Osteoblast (primary cell): ENCODE measurements at regions not wholly inside any gene's neighbourhood (a gene's known extent, or its start where the extent isn't known, plus 50 kb on each side); places are given as distances from the start of the nearest gene placed in this dataset.

Experiments used
- DNase-seq: peaks from one replicate; pipeline ENCODE4 v3.0.0; 2011; ENCODE audit warnings: low spot score, mixed read lengths; ENCODE audit not compliant: insufficient read length; ENCODE audit errors: missing footprints
- H2AFZ ChIP-seq: 2 replicates; pipeline ENCODE4 v1.6.0; 2011; ENCODE audit warnings: mild to moderate bottlenecking, low read length
- H3K27ac ChIP-seq: 2 replicates; pipeline ENCODE4 v1.5.1; 2011; ENCODE audit warnings: mild to moderate bottlenecking, low read depth, low read length, moderate library complexity
- H3K27me3 ChIP-seq: 2 replicates; pipeline ENCODE4 v1.6.0; 2012; ENCODE audit warnings: mild to moderate bottlenecking, control low read depth, inconsistent platforms, low read length, moderate library complexity; ENCODE audit not compliant: insufficient read depth
- H3K36me3 ChIP-seq: 2 replicates; pipeline ENCODE4 v1.5.1; 2011; ENCODE audit warnings: mild to moderate bottlenecking, low read length, control low read depth, moderate library complexity; ENCODE audit not compliant: insufficient read depth
- H3K4me1 ChIP-seq: 2 replicates; pipeline ENCODE4 v1.5.1; 2011; ENCODE audit warnings: mild to moderate bottlenecking, low read length, control low read depth, moderate library complexity; ENCODE audit not compliant: insufficient read depth
- H3K4me2 ChIP-seq: 2 replicates; pipeline ENCODE4 v1.6.0; 2011; ENCODE audit warnings: mild to moderate bottlenecking, low read length; ENCODE audit not compliant: insufficient read depth
- H3K4me3 ChIP-seq: fragments of 200-600 bp; sonication (generic); 3 replicates; pipeline ENCODE4 v1.5.1; 2012; ENCODE audit warnings: mild to moderate bottlenecking, low read length, inconsistent platforms; ENCODE audit not compliant: insufficient read depth
- H3K79me2 ChIP-seq: 2 replicates; pipeline ENCODE4 v1.6.0; 2012; ENCODE audit warnings: mild to moderate bottlenecking, low read length, control low read depth, inconsistent platforms; ENCODE audit not compliant: insufficient read depth
- H3K9me3 ChIP-seq: 2 replicates; pipeline ENCODE4 v1.5.1; 2011; ENCODE audit warnings: low read depth, low read length, control low read depth
- H4K20me1 ChIP-seq: 2 replicates; pipeline ENCODE4 v1.6.0; 2012; ENCODE audit warnings: mild to moderate bottlenecking, low read length, control low read depth; ENCODE audit not compliant: insufficient read depth
- CTCF ChIP-seq: IDR thresholded peaks from 2 replicates; pipeline ENCODE4 v1.5.1; 2011; ENCODE audit warnings: mild to moderate bottlenecking, low read depth, low read length, moderate library complexity; ENCODE audit errors: extremely low read depth

DNA sequence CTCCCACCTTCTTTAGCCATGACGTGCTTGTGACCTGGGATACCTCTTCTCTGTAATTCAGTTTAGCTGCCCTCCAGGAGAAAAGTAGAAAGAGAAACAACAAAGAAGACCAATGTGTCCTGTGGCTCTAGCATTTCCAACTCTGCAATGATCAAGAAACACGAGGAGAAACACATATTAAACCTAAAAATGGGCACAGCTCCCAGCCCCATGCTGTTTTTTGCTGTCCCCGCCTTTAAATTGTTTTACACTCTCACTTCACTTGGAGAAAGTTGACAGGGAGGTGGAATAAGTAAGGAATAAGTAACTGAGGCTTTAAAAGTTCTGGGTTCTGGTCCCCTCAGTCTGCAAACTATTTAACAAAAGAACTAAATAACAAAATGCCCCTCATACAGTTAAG is 390.6 kb downstream of the TNS1 start:
- Histone ChIP-seq H3K27me3 (peaks cover 21% of the 10 kb centered on the region), H3K79me2 (no peaks in the 10 kb centered on the region), H3K9me3 (no peaks in the 10 kb centered on the region), H4K20me1 (no peaks in the 10 kb centered on the region), H3K27ac (no peak overlapping the region), H3K4me3 (no peak overlapping the region), H3K4me2 (no peak overlapping the region), H3K4me1 (no peaks in the 10 kb centered on the region), H3K36me3 (no peaks in the 10 kb centered on the region), H2AFZ (no peak overlapping the region)
- no peak for TF ChIP-seq CTCF
- no peak for DNase-seq

DNA sequence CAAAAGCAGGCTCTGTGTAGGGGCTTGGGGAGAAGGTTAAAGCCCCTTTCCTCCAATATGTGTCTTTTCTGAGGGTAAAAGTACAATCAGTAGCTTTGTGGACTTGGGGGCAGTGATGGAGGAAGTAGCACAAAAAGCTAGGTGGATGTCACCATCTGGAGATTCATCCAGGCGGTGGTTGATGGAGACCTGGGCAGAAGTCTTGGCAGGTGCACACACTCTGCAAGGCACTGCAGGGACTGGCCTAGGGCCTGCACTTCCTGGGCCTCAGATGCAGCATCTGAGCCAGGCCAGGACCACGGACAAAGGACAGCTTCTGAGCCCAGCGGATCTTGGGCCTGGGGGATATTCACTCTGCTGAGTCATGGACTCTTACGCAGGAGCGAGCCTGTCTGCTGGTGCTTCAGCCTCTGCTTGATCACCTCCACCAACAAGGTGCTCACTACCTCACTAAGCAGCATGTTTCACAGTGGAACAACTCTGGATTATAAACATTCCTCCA is 391.1 kb downstream of the TNS1 start:
- H3K4me1 ChIP-seq = no peaks in the 10 kb centered on the region
- no peak overlapping the region for H3K27ac ChIP-seq
- no peak for TF ChIP-seq CTCF
- no peaks in the 10 kb centered on the region for H3K79me2 ChIP-seq
- peaks cover 24% of the 10 kb centered on the region for H3K27me3 ChIP-seq
- H3K36me3 ChIP-seq = no peaks in the 10 kb centered on the region
- H2AFZ ChIP-seq = no peak overlapping the region
- H3K4me2 ChIP-seq = no peak overlapping the region
- no peak for DNase-seq
- H3K9me3 ChIP-seq = no peaks in the 10 kb centered on the region
- H3K4me3 ChIP-seq = no peak overlapping the region
- no peaks in the 10 kb centered on the region for H4K20me1 ChIP-seq

GRCh38 chr2:217611056-217611455 is 391.7 kb downstream of the TNS1 start:
- TF ChIP-seq CTCF = no peak
- Histone ChIP-seq H3K79me2 (no peaks in the 10 kb centered on the region), H3K36me3 (no peaks in the 10 kb centered on the region), H3K4me2 (no peak overlapping the region), H3K4me1 (no peaks in the 10 kb centered on the region), H3K27ac (no peak overlapping the region), H2AFZ (no peak overlapping the region), H3K9me3 (no peaks in the 10 kb centered on the region), H3K27me3 (peaks cover 27% of the 10 kb centered on the region), H4K20me1 (no peaks in the 10 kb centered on the region), H3K4me3 (no peak overlapping the region)
- no peak for DNase-seq

DNA sequence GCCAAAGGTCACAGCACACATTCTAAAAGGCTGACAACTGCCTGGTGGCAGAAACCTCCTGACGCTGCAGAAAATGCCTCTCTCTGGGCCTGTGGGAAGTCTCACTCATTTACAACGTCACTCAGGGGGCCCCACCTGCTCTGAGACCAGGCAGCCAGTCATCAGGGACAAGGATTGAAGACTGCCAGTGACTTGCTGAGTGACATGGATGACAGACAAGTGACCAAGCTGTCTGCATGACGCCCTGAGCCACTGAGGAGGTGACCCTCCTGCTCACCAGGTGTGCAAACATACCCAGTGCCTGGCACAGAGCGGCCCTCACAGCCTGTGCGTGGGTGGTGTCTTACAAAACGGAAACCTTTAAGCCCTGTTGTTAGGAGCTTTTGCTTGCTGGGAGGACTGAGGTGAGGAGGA is 392.4 kb downstream of the TNS1 start:
- H3K9me3 ChIP-seq = no peaks in the 10 kb centered on the region
- no peaks in the 10 kb centered on the region for H4K20me1 ChIP-seq
- no peaks in the 10 kb centered on the region for H3K4me1 ChIP-seq
- no peak overlapping the region for H3K27ac ChIP-seq
- DNase-seq = no peak
- TF ChIP-seq CTCF = no peak
- H3K79me2 ChIP-seq = no peaks in the 10 kb centered on the region
- no peak overlapping the region for H3K4me2 ChIP-seq
- no peak overlapping the region for H2AFZ ChIP-seq
- no peaks in the 10 kb centered on the region for H3K36me3 ChIP-seq
- H3K4me3 ChIP-seq = no peak overlapping the region
- H3K27me3 ChIP-seq = peaks cover 26% of the 10 kb centered on the region
